Vagina (tissue), 2 donors: ENCODE measurements at regions not wholly inside any gene's neighbourhood (a gene's known extent, or its start where the extent isn't known, plus 50 kb on each side); places are given as distances from the start of the nearest gene placed in this dataset.

Source experiments
- DNase-seq, 2 donors: peaks; one replicate each; pipeline ENCODE4 v3.0.0-alpha.2; 2017; ENCODE audit errors: extremely low spot score in 2 of 2
- H3K27ac ChIP-seq: fragments of 200-600 bp; sonication (generic); one replicate; pipeline ENCODE4 v1.5.1; 2019
- H3K27me3 ChIP-seq: fragments of 200-600 bp; sonication (generic); one replicate; pipeline ENCODE4 v1.5.1; 2019
- H3K36me3 ChIP-seq, 2 donors: fragments of 200-600 bp; sonication (generic); one replicate each; pipeline ENCODE4 v1.5.1; 2017 to 2019
- H3K4me1 ChIP-seq: fragments of 200-600 bp; sonication (generic); one replicate; pipeline ENCODE4 v1.5.1; 2019
- H3K4me3 ChIP-seq, 2 donors: fragments of 200-600 bp; sonication (generic); 1 replicate in 1 of 2; 2 replicates in 1 of 2; pipeline ENCODE4 v1.5.1; 2016 to 2019
- H3K9me3 ChIP-seq: fragments of 200-600 bp; sonication (generic); one replicate; pipeline ENCODE4 v1.5.1; 2019
- CTCF ChIP-seq, 3 experiments: fragments of 450-650 bp in 2 of 3; fragments of 200-600 bp in 1 of 3; sonication (generic) in 1 of 3; IDR thresholded peaks; one replicate each; pipeline ENCODE4 v1.5.1; 2017 to 2019; ENCODE audit warnings: antibody characterized with exemption in 3 of 3, mild to moderate bottlenecking in 2 of 3, moderate library complexity in 2 of 3
- POLR2A ChIP-seq, 2 donors: fragments of 450-650 bp; IDR thresholded peaks; one replicate each; pipeline ENCODE4 v1.6.1; 2017; ENCODE audit warnings: antibody characterized with exemption in 2 of 2, mild to moderate bottlenecking in 2 of 2, moderate library complexity in 2 of 2
- POLR2AphosphoS5 ChIP-seq, 2 donors: sonication (generic); formaldehyde crosslinking; IDR thresholded peaks; one replicate each; pipeline ENCODE4 v1.9.0; 2017; ENCODE audit warnings: antibody characterized with exemption in 2 of 2, mild to moderate bottlenecking in 2 of 2, low read depth in 1 of 2; ENCODE audit not compliant: insufficient read depth in 1 of 2
- intact Hi-C: fragments of 100-400 bp; cut with DNase I; formaldehyde crosslinking; loops from one replicate; pipeline ENCODE4 v1.15.1; 2023

GRCh38 chr17:79207960-79208359 is 133.3 kb downstream of the ENGASE start:
- intact Hi-C loops: no loop called here
- TF ChIP-seq CTCF (IDR thresholded peaks at IDR 0.05): no peak
- TF ChIP-seq POLR2A (IDR thresholded peaks at IDR 0.05): no peak
- no peak for TF ChIP-seq POLR2AphosphoS5 (IDR thresholded peaks at IDR 0.05; ENCODE audit: insufficient read depth in 1 of 2, low read depth in 1 of 2)
- H3K9me3 ChIP-seq: no peaks in the 10 kb centered on the region
- H3K36me3 ChIP-seq: no peaks in the 10 kb centered on the region
- H3K4me3 ChIP-seq: no peak overlapping the region
- no peak for DNase-seq
- no peaks in the 10 kb centered on the region for H3K27me3 ChIP-seq
- H3K27ac ChIP-seq: no peak overlapping the region
- H3K4me1 ChIP-seq: no peaks in the 10 kb centered on the region

DNA sequence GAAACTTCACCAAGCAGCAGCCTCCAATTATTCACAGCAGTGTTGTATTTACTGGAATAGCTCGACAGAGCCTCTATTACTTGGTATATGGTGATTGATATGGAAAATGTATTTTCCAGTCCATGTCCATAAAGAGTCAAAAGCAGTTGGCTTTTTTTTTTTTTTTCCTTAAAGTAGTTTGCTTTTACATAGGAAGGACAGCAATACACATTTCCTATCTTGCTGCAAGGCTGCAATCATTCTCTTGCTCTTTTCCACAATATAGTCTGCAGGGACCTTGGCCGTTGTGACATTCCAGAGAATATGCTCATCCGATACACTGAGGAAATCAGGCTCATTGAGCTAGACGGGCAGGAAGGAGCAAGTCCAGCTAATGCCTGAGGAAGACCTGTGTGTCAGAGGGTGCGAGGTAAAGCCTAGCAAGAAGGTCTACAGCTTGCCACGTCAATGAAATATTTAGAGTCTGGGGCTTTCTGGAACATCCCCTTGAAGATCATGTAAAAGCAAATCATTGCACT is 131.1 kb downstream of the ENGASE start:
- DNase-seq: no peak
- no peaks in the 10 kb centered on the region for H3K36me3 ChIP-seq
- intact Hi-C loops: no loop called here
- H3K27ac ChIP-seq: no peak overlapping the region
- H3K27me3 ChIP-seq: no peaks in the 10 kb centered on the region
- no peaks in the 10 kb centered on the region for H3K9me3 ChIP-seq
- TF ChIP-seq POLR2A (IDR thresholded peaks at IDR 0.05) (no peak), POLR2AphosphoS5 (IDR thresholded peaks at IDR 0.05; ENCODE audit: insufficient read depth in 1 of 2, low read depth in 1 of 2) (no peak), CTCF (IDR thresholded peaks at IDR 0.05) (no peak)
- no peak overlapping the region for H3K4me3 ChIP-seq
- H3K4me1 ChIP-seq: no peaks in the 10 kb centered on the region

DNA sequence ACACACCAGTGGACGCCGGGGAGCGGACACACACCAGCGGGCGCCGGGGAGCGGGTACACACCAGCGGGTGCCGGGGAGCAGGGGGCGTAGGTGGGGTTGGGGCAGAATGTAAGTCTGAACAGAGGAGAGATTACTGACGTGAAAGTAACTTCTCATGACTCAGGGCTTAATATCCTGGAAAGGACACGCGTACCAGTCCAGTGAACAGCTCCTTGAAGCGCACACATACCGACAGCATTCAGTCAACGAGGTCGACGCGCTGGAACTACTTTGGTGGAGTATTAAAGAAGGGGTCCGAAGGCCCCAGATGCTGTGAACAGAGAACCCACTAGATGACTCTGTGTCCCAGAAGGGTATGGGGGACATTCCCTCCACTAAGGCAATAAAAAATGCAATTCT is 129.6 kb downstream of the ENGASE start:
- DNase-seq: no peak
- H3K9me3 ChIP-seq: no peaks in the 10 kb centered on the region
- no peaks in the 10 kb centered on the region for H3K4me1 ChIP-seq
- no peak overlapping the region for H3K4me3 ChIP-seq
- no peaks in the 10 kb centered on the region for H3K36me3 ChIP-seq
- H3K27ac ChIP-seq: no peak overlapping the region
- intact Hi-C loops: no loop called here
- no peaks in the 10 kb centered on the region for H3K27me3 ChIP-seq
- TF ChIP-seq POLR2AphosphoS5 (IDR thresholded peaks at IDR 0.05; ENCODE audit: insufficient read depth in 1 of 2, low read depth in 1 of 2): no peak
- no peak for TF ChIP-seq CTCF (IDR thresholded peaks at IDR 0.05)
- no peak for TF ChIP-seq POLR2A (IDR thresholded peaks at IDR 0.05)

GRCh38 chr17:79203657-79204056 is 129.0 kb downstream of the ENGASE start:
- no peaks in the 10 kb centered on the region for H3K9me3 ChIP-seq
- no peak overlapping the region for H3K27ac ChIP-seq
- H3K4me3 ChIP-seq: no peak overlapping the region
- TF ChIP-seq CTCF (IDR thresholded peaks at IDR 0.05) (no peak), POLR2AphosphoS5 (IDR thresholded peaks at IDR 0.05; ENCODE audit: insufficient read depth in 1 of 2, low read depth in 1 of 2) (no peak), POLR2A (IDR thresholded peaks at IDR 0.05) (no peak)
- no peaks in the 10 kb centered on the region for H3K27me3 ChIP-seq
- intact Hi-C loops: no loop called here
- no peak for DNase-seq
- H3K36me3 ChIP-seq: no peaks in the 10 kb centered on the region
- H3K4me1 ChIP-seq: no peaks in the 10 kb centered on the region

GRCh38 chr17:79203016-79203415 is 128.4 kb downstream of the ENGASE start:
- DNase-seq: no peak
- Histone ChIP-seq H3K4me3 (no peak overlapping the region), H3K36me3 (no peaks in the 10 kb centered on the region), H3K9me3 (no peaks in the 10 kb centered on the region), H3K27me3 (no peaks in the 10 kb centered on the region), H3K27ac (no peak overlapping the region), H3K4me1 (no peaks in the 10 kb centered on the region)
- intact Hi-C loops: no loop called here
- no peak for TF ChIP-seq POLR2AphosphoS5 (IDR thresholded peaks at IDR 0.05; ENCODE audit: insufficient read depth in 1 of 2, low read depth in 1 of 2)
- TF ChIP-seq POLR2A (IDR thresholded peaks at IDR 0.05): no peak
- no peak for TF ChIP-seq CTCF (IDR thresholded peaks at IDR 0.05)
